Duodenal mucosa (tissue), 2 donors: ENCODE measurements at regions not wholly inside any gene's neighbourhood (a gene's known extent, or its start where the extent isn't known, plus 50 kb on each side); places are given as distances from the start of the nearest gene placed in this dataset.

Source experiments
- H3K27ac ChIP-seq: one replicate; pipeline ENCODE4 v1.7.0; 2013; ENCODE audit warnings: low read depth, low read length
- H3K27me3 ChIP-seq, 2 donors: one replicate each; pipeline ENCODE4 v1.7.0; 2013; ENCODE audit warnings: low read length in 2 of 2, control low read depth in 1 of 2; ENCODE audit not compliant: insufficient read depth in 2 of 2, control insufficient read depth in 1 of 2
- H3K36me3 ChIP-seq, 2 donors: one replicate each; pipeline ENCODE4 v1.7.0; 2013; ENCODE audit warnings: low read length in 2 of 2, control low read depth in 1 of 2; ENCODE audit not compliant: insufficient read depth in 2 of 2, control insufficient read depth in 1 of 2
- H3K4me1 ChIP-seq, 2 donors: one replicate each; pipeline ENCODE4 v1.7.0; 2013; ENCODE audit warnings: low read length in 2 of 2, control low read depth in 1 of 2; ENCODE audit not compliant: insufficient read depth in 2 of 2, control insufficient read depth in 1 of 2
- H3K4me3 ChIP-seq, 2 donors: one replicate each; pipeline ENCODE4 v1.7.0; 2013; ENCODE audit warnings: low read length in 2 of 2, low read depth in 1 of 2
- H3K9ac ChIP-seq, 2 donors: one replicate each; pipeline ENCODE4 v1.7.0; 2013; ENCODE audit warnings: low read length in 2 of 2, low read depth in 1 of 2
- H3K9me3 ChIP-seq, 2 donors: one replicate each; pipeline ENCODE4 v1.7.0; 2013; ENCODE audit warnings: low read length in 2 of 2, control low read depth in 1 of 2; ENCODE audit not compliant: control insufficient read depth in 1 of 2

DNA sequence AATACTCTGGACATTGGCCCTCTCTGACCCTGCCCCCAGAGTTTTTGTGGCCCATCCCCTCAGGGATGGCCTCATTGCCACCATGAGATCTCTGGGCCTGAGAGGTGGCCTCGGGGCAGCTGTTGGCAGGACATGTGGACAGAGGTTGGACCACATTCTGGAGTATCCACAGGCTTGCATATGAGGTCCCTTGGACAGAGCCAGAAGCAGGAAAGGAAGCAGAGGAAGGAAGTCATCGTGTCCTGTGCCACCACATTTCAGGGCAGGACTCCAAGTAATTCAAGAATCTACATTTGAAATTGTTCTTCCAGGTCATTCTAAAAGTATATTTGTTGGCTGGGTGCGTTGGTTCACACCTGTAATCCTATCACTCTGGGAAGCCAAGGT lies 95.9 kb upstream of the PPP2R5A start:
- Histone ChIP-seq H3K9ac (no peak overlapping the region), H3K36me3 (no peaks in the 10 kb centered on the region), H3K27me3 (no peaks in the 10 kb centered on the region), H3K4me1 (peaks cover 8 to 14% of the 10 kb centered on the region in 2 donors), H3K27ac (no peak overlapping the region), H3K9me3 (no peaks in the 10 kb centered on the region), H3K4me3 (no peak overlapping the region)

DNA sequence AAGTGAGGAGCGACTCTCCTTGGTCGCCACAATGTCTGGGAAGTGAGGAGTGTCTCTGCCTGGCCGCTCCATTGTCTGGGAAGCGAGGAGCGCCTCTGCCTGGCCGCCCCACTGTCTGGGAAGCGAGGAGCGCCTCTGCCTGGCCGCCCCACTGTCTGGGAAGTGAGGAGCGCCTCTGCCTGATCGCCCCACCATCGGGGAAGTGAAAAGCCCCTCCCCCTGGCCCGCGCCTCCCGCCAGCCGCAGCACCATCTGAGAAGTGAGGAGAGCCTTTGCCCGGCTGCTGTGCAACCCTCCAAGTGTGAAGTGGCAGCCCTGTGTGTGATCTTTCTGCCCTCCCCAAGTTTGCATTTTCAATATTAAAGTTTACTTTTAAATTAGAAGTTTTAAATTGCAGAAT lies 95.0 kb upstream of the PPP2R5A start:
- Histone ChIP-seq H3K4me1 (peaks cover 8 to 14% of the 10 kb centered on the region in 2 donors), H3K27ac (no peak overlapping the region), H3K27me3 (no peaks in the 10 kb centered on the region), H3K9ac (no peak overlapping the region), H3K9me3 (no peaks in the 10 kb centered on the region), H3K36me3 (no peaks in the 10 kb centered on the region), H3K4me3 (no peak overlapping the region)

- H3K27ac ChIP-seq: no peak overlapping the region
- H3K9ac ChIP-seq: no peak overlapping the region
- H3K36me3 ChIP-seq: no peaks in the 10 kb centered on the region
- H3K9me3 ChIP-seq: no peaks in the 10 kb centered on the region
- H3K4me3 ChIP-seq: no peak overlapping the region
- H3K27me3 ChIP-seq: no peaks in the 10 kb centered on the region
- H3K4me1 ChIP-seq: peaks cover 0 to 4% of the 10 kb centered on the region in 2 donors
Observed at GRCh38 chr1:212192261-212192998, 92.8 kb upstream of the PPP2R5A start.

- H3K27ac ChIP-seq: no peak overlapping the region
- no peak overlapping the region for H3K9ac ChIP-seq
- no peak overlapping the region for H3K4me3 ChIP-seq
- no peaks in the 10 kb centered on the region for H3K36me3 ChIP-seq
- H3K9me3 ChIP-seq: no peaks in the 10 kb centered on the region
- no peaks in the 10 kb centered on the region for H3K27me3 ChIP-seq
- no peaks in the 10 kb centered on the region for H3K4me1 ChIP-seq
Observed at GRCh38 chr1:212196355-212196754, 88.9 kb upstream of the PPP2R5A start.

DNA sequence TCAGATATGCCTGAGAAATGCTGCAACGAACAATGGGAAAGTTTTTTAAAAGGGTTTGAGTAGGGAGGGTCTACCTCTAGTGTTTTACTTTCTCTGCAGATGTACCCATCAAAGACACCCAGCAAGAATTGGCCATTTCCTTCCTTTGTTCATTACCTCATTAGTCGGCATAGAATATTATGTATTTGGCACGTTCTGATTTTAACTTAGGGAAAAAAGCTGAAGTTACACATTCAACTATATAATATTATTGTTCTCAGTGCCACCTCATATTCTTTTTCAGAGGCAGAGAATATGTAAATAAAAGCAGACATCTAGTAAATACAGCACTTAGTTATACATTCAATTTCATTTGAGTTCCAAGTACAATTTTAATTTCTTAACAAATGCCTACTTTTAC lies 83.7 kb upstream of the PPP2R5A start:
- H3K27me3 ChIP-seq: no peaks in the 10 kb centered on the region
- no peaks in the 10 kb centered on the region for H3K36me3 ChIP-seq
- no peaks in the 10 kb centered on the region for H3K4me1 ChIP-seq
- no peak overlapping the region for H3K9ac ChIP-seq
- no peaks in the 10 kb centered on the region for H3K9me3 ChIP-seq
- no peak overlapping the region for H3K27ac ChIP-seq
- no peak overlapping the region for H3K4me3 ChIP-seq

- no peaks in the 10 kb centered on the region for H3K27me3 ChIP-seq
- no peak overlapping the region for H3K9ac ChIP-seq
- H3K27ac ChIP-seq: no peak overlapping the region
- H3K4me3 ChIP-seq: no peak overlapping the region
- H3K4me1 ChIP-seq: no peaks in the 10 kb centered on the region
- no peaks in the 10 kb centered on the region for H3K9me3 ChIP-seq
- H3K36me3 ChIP-seq: no peaks in the 10 kb centered on the region
Observed at GRCh38 chr1:212203630-212204029, 81.6 kb upstream of the PPP2R5A start.

- H3K27me3 ChIP-seq: no peaks in the 10 kb centered on the region
- H3K4me1 ChIP-seq: no peaks in the 10 kb centered on the region
- H3K9ac ChIP-seq: no peak overlapping the region
- H3K27ac ChIP-seq: no peak overlapping the region
- H3K36me3 ChIP-seq: no peaks in the 10 kb centered on the region
- no peak overlapping the region for H3K4me3 ChIP-seq
- H3K9me3 ChIP-seq: no peaks in the 10 kb centered on the region
Observed at GRCh38 chr1:212205006-212205405, 80.2 kb upstream of the PPP2R5A start.

GRCh38 chr1:212205843-212206242 lies 79.4 kb upstream of the PPP2R5A start:
- Histone ChIP-seq H3K36me3 (no peaks in the 10 kb centered on the region), H3K9ac (no peak overlapping the region), H3K27me3 (no peaks in the 10 kb centered on the region), H3K4me1 (no peaks in the 10 kb centered on the region), H3K4me3 (no peak overlapping the region), H3K9me3 (no peaks in the 10 kb centered on the region), H3K27ac (no peak overlapping the region)

- H3K27ac ChIP-seq: no peak overlapping the region
- no peak overlapping the region for H3K9ac ChIP-seq
- no peaks in the 10 kb centered on the region for H3K9me3 ChIP-seq
- no peaks in the 10 kb centered on the region for H3K36me3 ChIP-seq
- no peaks in the 10 kb centered on the region for H3K4me1 ChIP-seq
- H3K4me3 ChIP-seq: no peak overlapping the region
- H3K27me3 ChIP-seq: no peaks in the 10 kb centered on the region
Observed at GRCh38 chr1:212207118-212207517, 78.1 kb upstream of the PPP2R5A start.

GRCh38 chr1:212207822-212208520 lies 77.2 kb upstream of the PPP2R5A start:
- Histone ChIP-seq H3K9ac (no peak overlapping the region), H3K9me3 (no peaks in the 10 kb centered on the region), H3K36me3 (no peaks in the 10 kb centered on the region), H3K4me3 (no peak overlapping the region), H3K27me3 (no peaks in the 10 kb centered on the region), H3K27ac (no peak overlapping the region), H3K4me1 (no peaks in the 10 kb centered on the region)
